ENCODE measurements at regions not wholly inside any gene's neighbourhood (a gene's known extent, or its start where the extent isn't known, plus 50 kb on each side); places are given as distances from the start of the nearest gene placed in this dataset.
"Not testable (repeated sequence)": the region's sequence is repeated elsewhere in the genome, so short reads cannot be mapped to it uniquely, and the experiment has no call there.

DNA sequence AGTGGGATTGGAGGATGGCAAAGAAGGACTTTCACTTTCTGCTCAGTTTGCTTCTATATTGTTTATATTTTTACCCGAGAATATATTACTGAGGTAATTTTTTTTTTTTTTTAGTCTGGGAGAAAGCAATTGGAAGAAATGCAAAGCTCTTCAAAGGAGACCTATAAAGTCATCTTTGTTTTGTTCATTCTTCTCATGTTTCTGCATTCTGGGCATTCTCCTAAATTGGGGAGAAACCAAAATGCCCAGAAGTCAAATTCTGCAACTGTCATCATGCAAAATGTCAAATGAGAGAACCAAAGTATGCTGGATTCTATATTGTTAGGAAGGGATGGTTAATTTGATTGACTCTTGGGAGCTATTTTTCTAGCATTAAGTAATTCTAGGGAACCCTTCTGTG lies 168.3 kb upstream of the TSC22D2 start:
- no peak for DNase-seq

DNA sequence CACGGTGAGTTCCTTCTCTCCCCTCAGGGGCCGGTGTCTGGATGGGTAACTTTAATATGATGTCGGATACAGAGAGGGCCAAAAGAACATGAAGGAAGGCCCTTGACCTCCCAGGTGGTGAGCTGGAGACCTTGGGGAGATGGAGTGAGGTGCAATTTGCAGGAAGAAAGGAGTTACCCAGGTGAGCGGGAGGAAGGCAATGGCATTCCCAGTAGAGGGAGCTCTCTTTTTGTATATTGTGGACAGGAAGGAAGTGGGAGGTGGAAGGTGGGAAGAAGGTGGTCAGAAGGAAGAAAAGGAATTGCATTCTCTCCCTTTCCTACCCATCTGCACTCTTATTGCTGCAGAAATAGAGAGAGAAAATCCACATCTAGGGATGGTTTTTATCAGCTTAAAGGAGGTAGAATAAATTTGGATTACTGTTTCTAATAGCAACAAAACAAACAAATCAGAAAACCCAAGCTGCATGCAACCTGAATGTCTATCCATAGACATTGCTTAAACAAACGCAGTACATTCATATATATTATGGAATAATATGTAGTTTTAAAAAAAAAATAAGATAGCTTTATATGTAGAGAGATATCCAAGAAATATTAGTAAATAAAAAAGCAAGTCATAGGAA lies 169.0 kb upstream of the TSC22D2 start:
- DNase-seq = peak; percentile 77 to 91

DNA sequence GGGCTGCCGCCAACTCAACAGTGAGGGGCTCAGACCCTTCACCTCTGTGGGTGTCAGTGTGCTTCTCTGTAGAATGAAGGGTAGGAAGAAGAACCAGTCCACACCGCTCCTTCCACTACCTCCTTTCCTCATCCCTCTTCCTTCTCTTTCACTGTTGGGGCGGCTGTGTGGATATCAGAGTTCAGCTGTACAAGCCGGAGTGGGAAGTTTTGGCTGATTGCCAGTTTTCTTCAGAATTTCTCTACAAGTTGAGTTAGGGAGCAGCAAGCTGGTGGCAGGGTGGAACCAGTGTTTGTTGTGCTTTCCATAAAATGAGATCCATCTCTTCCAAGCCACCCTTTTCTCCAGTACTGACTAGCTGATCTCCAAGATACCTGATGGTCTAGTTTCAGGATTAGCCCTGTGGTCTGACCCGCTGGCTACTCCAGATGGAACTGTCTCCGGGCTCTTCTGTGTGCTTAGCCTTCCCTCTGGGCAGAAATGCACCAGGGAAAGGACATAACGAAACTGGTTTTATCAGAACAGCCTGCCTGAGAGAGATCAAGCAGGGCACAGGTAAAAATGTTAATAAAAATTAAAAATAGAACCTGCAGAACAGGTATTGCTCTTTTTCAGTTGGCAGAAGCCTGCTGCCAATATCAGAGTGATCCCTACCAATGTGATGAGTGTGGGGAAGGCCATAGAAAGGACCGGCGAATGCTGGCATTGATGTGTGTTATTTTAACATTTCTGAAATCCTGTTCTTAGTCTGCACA lies 169.9 kb upstream of the TSC22D2 start:
- peak; percentile 22 to 56 for DNase-seq

DNA sequence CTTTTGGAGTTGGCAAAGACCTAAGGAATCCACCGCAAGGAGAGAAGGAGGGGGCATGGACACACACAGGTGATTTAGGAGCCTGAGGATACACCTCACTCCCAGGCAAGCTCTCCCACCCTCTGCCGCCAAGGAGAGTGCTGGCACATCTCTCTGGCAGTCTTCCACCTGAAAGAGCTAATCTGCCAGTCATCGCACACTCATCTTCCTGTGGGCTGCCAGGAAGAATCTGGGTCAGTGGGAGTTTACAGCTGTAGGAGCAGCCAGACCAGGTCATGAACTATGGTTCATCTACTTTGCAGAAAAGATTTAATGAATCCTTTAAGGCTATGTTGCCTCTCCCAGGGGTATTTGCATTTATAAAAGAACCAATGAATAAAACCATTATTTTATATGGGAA lies 170.6 kb upstream of the TSC22D2 start:
- DNase-seq = no peak

DNA sequence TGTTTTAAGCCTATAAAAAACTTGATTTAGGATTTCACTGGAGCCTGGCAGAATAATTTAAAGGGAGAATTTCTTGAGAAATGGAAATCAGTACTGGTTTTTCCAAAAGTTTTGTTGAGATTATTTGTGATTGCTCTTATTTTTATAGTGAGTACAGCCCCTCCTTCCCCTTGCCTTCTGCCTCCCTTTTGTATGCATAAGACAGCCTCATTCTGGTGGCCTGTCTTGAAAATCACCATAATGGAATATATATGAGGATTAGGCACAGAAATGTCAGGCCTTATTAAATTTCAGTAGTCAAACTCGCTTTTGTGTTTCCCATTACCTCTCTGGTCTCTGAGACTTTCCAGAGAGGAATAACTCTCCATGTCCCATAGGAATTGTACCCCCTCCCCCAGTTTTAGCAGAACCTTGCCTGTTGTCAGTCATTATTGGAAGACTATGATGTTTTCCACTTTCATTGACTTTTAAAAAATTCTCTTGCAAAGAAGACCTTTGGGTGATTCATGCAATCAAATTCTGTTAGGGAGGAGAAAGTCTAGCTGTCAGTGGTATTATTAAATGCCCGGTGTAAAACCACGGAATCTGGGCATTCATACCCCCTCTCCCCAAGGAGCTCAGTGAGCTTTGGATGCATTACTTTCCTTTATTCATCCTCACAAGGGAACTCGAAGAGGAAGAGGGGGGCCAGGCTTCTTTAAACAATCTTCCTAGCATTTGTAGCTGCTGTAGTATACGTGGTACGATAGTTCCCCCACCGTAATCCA lies 171.6 kb upstream of the TSC22D2 start:
- DNase-seq = no peak

DNA sequence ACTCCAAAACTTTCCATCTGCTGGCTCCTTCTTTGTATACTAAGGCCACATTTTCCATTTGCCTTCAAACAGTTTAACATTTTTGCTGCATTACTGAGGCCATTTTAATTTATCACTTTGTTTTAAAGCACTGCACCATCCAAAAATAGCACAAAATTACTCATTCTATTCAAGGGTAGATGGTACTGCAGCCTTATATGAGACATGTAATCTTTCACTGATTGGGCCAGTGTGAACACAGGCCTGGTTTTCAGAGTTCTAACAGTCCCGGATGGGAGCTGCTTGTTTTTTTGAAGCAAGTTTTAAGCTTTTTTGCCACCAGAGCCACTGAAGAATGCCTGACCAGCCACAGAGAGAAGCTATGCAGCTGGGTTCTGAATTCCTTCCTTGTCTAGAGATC lies 172.3 kb upstream of the TSC22D2 start:
- DNase-seq = no peak

DNA sequence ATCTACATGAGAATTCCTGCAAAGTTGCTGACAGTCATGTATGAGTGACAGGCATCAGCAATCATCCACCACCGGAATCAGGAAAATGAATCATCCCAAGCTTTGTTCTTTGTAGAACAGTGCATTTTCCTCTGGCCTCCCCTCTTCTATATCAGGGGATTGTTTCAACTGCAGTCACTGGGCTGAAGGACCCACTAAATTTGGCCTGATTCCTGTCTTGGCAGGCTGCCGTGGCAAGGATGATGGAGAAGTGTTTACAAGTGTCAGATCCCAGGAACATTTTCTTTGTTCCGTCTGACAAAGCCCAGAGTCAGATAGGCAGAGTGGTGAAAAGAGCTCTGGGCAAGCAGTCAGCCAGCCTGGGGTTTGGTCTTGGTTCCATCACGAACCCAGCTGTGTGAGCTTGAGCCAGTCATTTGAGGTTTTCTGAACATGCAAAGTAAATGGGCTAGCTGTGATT lies 175.1 kb upstream of the TSC22D2 start:
- DNase-seq = no peak

DNA sequence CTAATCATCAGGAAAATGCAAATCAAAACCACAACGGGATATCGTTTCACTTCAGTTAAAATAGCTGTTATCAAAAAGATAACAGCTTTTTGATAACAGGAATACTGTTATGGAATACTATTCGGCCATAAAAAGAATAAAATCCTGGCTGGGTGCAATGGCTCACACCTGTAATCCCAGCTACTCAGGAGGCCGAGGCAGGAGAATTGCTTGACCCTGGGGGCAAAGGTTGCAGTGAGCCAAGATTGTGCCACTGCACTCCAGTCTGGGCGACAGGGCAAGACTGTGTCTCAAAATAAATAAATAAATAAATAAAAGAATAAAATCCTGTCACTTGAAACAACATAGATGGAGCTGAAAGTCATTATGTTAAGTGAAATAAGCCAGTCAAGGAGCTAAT lies 178.1 kb upstream of the TSC22D2 start:
- DNase-seq = no peak

DNA sequence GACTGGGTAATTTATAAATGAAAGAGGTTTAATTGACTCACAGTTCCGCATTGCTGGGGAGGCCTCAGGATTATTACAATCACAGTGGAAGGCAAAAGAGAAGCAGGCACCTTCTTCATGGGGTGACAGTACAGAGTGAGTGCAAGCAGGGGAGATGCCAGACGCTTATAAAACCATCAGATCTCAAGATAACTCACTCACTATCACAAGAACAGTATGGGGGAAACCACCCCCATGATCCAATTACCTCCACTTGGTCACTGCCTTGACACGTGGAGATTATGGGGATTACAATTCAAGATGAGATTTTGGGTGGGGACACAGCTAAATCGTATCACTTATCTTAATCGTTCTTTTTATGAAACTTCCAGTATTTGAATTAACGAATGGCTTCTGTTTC lies 179.5 kb upstream of the TSC22D2 start:
- DNase-seq = not testable (repeated sequence)

DNA sequence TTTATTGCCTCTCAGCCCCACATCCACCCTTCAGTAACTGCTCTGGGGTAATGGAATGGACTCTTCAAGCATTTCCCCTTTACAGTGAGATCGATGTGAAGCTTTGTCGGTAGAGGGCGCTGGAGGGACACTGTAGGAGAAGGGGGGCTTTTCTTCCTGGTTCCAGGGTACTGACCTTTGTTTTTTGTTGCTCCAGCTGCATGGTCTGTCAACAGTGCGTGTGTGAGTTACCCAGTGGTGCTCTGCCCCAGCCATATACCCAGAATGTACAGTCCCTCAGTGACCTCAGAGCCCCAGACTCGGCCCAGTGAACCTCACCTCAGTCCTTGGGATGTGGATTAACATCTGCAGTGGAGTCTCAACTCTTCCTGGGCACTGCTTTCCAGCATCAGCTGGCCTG lies 180.3 kb upstream of the TSC22D2 start:
- DNase-seq = peak; percentile 76 to 89

DNA sequence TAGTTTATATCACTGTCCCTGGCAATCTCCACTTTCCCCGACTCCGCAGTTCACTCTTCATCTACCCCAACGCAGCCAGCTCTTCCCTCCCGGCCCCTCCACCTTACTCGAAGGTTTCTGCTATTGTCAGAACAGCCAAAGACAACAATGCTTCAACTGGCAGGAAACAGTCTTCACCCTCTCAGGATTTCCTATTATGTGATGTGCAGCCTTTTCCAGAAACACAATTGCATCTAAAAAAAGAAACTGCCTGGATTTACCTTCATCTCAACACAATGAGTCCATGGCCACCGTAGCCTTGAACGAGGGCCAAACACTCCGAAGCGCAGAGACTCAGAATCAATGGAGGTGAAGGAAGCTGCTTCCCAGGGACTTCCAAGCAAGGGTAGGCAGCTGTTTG lies 182.1 kb upstream of the TSC22D2 start:
- DNase-seq = no peak

DNA sequence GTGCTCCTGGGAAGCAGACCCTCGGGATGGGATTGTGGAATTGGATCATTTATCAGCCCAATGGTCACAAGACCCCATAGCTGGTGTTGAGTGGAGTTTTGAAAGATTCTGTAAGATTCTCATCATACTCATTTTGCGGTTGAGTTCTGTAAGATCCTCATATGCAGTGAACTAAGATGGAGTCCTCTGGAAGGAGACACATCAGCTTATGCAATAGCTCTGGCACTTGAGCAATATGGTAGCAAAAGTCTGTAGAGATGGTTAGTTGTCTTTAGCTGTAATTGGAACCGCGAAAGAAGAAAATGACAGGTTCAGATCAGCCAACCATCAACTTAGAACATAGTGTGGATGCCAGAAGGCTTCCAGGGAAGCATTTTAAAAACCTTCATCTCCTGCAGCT lies 184.5 kb upstream of the TSC22D2 start:
- DNase-seq = no peak

DNA sequence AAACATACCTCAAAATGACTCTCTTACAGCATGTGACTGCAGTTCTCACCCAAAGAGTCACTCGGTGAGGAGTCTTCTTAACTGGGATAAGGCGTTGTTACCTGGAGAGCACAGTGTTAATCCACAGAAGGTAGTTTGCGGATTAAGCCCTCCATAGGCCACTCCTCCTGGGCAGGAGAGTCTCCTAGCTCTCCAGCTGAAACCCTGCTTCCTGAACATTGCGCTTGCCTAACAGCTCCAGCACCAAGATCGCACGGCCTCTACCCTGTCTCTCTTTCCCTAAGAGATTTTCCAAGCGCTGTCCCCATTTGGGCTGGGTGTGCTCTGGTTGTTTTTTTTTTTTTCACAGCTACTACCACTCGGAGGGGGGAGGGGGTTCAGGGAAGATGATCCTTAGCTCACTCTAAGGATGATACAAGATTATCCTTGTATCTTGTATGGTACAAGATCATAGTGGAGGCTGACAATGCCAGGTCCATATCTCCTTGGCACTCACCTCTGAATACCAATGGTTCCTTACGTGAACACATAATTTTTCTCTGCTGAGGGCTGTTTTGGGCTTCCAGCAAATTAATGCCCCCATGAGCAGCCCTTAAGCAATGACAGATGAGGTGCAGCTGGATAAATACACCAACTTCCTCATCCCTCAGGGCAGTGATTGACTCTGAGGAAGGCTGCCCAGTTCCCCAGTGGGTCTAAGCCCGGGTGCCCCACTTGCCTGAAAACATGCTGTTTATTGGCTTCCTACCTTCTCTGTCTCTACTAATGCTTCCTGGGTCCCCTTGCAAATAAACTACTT lies 185.2 kb upstream of the TSC22D2 start:
- DNase-seq = peak; percentile 8 to 44

DNA sequence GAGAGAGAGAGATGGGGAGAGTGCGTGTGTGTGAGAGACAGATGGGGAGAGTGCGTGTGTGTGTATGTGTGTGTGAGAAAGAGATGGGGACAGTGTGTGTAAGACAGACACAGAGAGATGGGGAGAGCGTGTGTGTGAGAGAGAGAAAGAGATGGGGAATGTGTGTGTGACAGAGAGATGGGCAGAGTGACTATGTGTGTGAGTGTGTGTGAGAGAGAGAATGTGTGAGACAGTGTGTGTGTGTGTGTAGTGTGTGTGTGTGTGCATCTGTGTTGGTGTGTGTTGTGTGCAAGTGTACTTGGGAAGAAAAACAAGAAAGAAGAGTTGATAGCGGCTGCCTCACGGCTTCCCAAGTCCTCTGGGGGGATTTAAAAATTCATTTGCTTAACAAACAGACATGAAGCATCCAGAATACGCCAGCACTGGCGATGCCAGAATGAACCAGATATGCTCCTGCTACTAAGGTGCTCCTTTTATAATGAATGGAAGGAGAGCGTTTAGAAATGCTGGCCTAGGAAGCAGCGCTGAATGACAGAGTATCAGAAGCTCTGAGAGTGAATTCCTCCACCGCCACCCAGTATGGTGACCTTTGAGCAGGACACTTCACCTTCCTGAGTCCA lies 186.1 kb upstream of the TSC22D2 start:
- peak; percentile 30 to 78 for DNase-seq

DNA sequence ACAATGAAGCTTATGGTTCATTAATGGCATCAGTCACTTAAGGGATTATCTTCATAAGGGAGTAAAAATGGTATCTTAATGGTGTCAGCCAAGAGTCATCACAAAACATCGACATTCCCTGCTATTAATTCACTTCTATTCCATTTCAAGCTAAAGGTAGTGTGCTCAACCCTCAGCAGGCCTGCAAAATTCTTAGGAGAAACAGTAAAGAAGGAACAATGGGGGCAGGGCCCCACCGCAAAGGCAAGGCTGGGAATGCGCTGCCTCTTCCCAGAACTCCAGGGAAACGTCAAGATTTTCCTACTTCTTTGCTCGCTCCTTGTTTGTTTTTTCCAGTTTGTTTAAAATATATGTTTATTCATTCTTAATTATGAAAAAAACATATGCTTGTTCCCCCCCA lies 187.3 kb upstream of the TSC22D2 start:
- peak in 1 of 2 experiments; percentile 30 for DNase-seq

DNA sequence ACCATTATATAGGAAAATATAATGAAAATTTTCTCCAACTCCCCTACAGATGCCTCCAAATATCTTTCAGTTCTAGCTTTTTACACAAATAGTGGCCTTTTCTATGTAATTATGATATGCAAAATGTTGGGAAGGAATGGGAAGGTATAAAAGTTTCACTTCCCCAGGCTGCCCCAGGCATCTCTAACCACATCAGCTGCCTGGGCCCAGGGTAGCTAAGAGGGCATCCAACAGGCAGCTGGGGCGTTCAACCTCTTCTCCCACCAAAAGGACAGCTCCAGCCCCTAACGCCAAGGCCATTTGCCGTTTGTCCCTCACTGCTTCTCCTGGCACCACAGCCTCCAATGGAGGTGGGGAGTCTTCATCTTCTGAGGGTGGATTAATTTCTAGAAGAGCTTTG lies 188.1 kb upstream of the TSC22D2 start:
- DNase-seq = no peak

DNA sequence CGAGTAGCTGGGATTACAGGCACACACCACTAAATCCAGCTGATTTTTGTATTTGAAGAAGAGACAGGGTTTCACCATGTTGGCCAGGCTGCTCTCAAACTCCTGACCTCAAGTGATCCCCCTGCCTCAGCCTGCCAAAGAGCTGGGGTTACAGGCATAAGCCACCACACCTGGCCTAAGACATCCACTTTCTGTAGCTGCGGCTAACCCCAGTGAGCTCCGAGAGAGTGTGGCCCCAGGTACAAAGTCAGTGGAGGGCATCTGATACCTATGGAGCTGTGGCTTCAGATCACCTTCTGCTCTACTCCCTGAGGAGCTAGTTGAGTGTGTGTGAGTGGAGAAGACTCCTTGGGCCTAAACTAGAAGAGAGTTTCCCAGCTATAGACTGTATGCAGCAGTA lies 189.3 kb upstream of the TSC22D2 start:
- DNase-seq = no peak

DNA sequence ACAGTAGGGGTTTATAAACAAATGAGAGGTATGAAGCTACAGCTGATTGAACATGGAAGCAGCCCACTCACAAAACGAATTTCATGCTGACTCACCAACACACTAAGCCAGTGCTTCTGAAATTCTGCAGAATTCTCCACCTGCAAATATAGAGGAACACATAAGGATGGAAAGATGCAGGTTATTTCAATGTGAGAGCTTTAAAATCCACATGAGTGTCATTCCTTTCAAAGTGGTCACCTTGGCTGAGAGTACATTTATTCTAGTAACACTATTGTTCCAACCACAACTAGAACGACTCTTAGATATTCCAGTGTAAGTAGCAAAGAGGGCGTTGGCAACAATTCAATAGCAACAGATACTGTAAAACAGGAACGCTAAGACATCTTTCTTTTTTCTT lies 189.9 kb upstream of the TSC22D2 start:
- no peak for DNase-seq

DNA sequence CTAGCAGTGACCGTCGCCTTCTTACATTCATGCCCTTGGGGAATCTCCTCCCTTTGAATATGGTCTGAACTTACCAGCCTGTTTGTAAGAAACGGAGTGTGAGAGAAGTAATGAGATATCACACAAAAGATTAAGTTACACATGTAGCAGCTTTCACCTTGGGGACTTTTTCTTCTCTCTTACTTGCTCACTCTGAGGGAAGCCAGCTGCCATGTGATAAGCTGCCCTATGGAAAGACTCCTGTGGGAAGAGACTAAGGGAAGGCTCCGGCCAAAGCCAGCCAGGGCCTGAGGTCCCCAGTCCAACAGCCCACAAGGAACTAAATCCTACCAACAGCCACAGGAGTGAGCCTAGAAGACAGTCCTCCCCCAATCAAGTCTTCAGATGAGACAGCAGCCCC lies 190.4 kb upstream of the TSC22D2 start:
- no peak for DNase-seq

DNA sequence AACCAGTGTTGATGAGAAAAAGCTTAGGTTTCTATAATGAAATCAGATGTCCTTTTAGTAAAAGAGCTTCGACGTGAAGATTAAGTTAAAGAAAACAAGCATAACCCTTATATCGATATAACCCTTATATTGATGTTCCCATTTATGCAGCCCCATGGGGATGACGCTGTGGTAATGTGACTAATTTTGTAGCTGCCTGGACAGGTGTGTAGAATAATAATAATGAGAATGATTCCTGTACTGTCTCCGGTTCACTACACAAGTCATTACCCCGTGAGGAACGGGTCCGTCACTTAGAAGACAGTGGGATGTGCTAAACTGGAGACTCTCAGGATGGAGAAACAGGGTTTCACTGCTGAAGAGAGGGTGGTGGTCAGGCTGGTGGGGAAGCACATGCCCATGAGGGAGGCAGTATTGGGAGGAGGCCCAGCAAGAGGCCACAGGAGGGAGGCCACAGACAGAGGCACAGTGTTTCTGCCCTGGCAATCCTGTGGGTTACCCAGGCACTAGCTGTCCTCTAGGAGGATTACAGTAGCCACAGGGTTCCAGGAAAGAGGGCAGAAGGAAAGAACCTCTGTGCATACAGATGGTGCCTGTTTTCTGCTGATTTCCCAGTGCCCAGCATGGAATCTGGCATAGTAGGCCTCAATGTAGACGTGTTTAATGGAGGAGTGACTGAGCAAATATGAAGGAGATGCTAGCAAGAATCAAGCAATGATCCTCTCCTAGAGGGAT lies 191.1 kb upstream of the TSC22D2 start:
- no peak for DNase-seq

DNA sequence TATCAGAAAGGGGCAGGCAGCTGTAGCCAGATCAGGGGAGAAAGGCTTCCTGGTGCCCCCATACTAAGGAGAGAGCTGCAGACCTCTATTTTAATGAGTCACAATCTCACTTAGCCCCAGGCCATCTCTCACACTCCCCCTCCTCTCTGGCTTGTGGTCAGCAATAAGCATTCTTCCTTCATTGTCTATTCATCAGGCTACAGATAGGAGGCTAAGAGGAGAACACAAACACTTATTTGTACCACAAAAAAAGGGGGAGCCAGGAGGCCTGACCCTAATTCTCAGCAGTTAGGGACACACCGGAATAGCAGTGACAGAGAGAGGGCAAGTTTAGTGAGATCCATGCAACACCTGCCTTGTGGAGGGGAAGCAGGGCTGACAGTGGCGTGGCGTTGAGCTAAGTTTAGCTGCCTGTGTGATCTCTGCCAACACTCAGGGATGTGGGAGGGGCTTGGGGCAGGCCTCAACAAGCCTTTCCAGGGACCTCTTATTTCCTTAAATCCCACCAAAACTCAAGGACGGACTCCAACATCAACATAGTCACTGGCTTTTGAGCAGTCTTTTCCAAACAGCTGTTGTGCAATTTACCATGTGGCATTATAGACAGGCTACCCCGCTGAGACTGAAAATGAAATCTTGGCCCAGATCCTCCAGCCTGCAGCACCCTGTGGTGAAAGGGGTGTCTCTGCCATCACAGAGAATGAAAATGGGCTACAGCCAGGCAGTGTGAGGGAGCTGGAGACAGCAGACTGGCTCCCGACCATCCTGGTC lies 191.9 kb upstream of the TSC22D2 start:
- DNase-seq = peak; percentile 47 to 70

All from NCI-H526 (cell line).